ENCODE measurements at regions not wholly inside any gene's neighbourhood (a gene's known extent, or its start where the extent isn't known, plus 50 kb on each side); places are given as distances from the start of the nearest gene placed in this dataset.
"Not testable (repeated sequence)": the region's sequence is repeated elsewhere in the genome, so short reads cannot be mapped to it uniquely, and the experiment has no call there.

- H3K36me3 ChIP-seq (replicated peaks in 1 of 2; ENCODE audit: control insufficient read depth in 2 of 2, insufficient read depth in 2 of 2, low read length in 2 of 2); H3K27me3 ChIP-seq (ENCODE audit: control insufficient read depth in 3 of 3, insufficient read depth in 3 of 3, low read depth in 1 of 3, low read length in 3 of 3); H2BK120ac ChIP-seq (ENCODE audit: low read depth, low read length); H3K4me2 ChIP-seq (ENCODE audit: insufficient read depth, low read length, poor library complexity, severe bottlenecking); H3K9ac ChIP-seq (ENCODE audit: low read depth, low read length, poor library complexity); H3K23ac ChIP-seq (ENCODE audit: low read depth, low read length, poor library complexity); H2BK5ac ChIP-seq (ENCODE audit: low read length); DNase-seq (ENCODE audit: low spot score); H3K79me1 ChIP-seq (ENCODE audit: low read depth, low read length); H3K4me1 ChIP-seq (ENCODE audit: control insufficient read depth in 2 of 2, insufficient read depth in 1 of 2, low read depth in 1 of 2, low read length in 2 of 2); H2AK5ac ChIP-seq (ENCODE audit: low read depth, low read length); H4K8ac ChIP-seq (ENCODE audit: low read depth, low read length); H3K14ac ChIP-seq (ENCODE audit: low read length); H2AFZ ChIP-seq (ENCODE audit: low read length); H3K9me3 ChIP-seq (replicated peaks in 1 of 2; ENCODE audit: control insufficient read depth in 2 of 2, insufficient read depth in 1 of 2, low read depth in 1 of 2, low read length in 2 of 2); H4K91ac ChIP-seq (ENCODE audit: low read depth, low read length, poor library complexity); H2BK15ac ChIP-seq (ENCODE audit: low read length); H3K4me3 ChIP-seq (ENCODE audit: low read length in 2 of 2); H3K4ac ChIP-seq (ENCODE audit: low read length); H3K18ac ChIP-seq (ENCODE audit: low read length); H2BK12ac ChIP-seq (ENCODE audit: low read length); H3K27ac ChIP-seq (replicated peaks; ENCODE audit: low read length): not testable (repeated sequence)
- WGBS, 2 donors (ENCODE audit: extremely low coverage in 2 of 2, insufficient read length in 2 of 2, insufficient replicate concordance in 1 of 2) = no CpG with 5 or more reads among the region's 24 CpGs
These were observed 3967.6 kb upstream of the TPTE start for GRCh38 chr21:6553505-6554376.

GRCh38 chr21:6554377-6554864 is 3967.0 kb upstream of the TPTE start:
- H2AK5ac ChIP-seq (ENCODE audit: low read depth, low read length); H4K91ac ChIP-seq (ENCODE audit: low read depth, low read length, poor library complexity); H2AFZ ChIP-seq (ENCODE audit: low read length); H4K8ac ChIP-seq (ENCODE audit: low read depth, low read length); H3K27ac ChIP-seq (replicated peaks; ENCODE audit: low read length); H2BK120ac ChIP-seq (ENCODE audit: low read depth, low read length); H3K79me1 ChIP-seq (ENCODE audit: low read depth, low read length); H3K4me1 ChIP-seq (ENCODE audit: control insufficient read depth in 2 of 2, insufficient read depth in 1 of 2, low read depth in 1 of 2, low read length in 2 of 2); H3K9me3 ChIP-seq (replicated peaks in 1 of 2; ENCODE audit: control insufficient read depth in 2 of 2, insufficient read depth in 1 of 2, low read depth in 1 of 2, low read length in 2 of 2); H3K9ac ChIP-seq (ENCODE audit: low read depth, low read length, poor library complexity); H3K18ac ChIP-seq (ENCODE audit: low read length); H2BK15ac ChIP-seq (ENCODE audit: low read length); H3K14ac ChIP-seq (ENCODE audit: low read length); H2BK12ac ChIP-seq (ENCODE audit: low read length); DNase-seq (ENCODE audit: low spot score); H3K4ac ChIP-seq (ENCODE audit: low read length); H3K23ac ChIP-seq (ENCODE audit: low read depth, low read length, poor library complexity); H3K36me3 ChIP-seq (replicated peaks in 1 of 2; ENCODE audit: control insufficient read depth in 2 of 2, insufficient read depth in 2 of 2, low read length in 2 of 2); H2BK5ac ChIP-seq (ENCODE audit: low read length); H3K4me3 ChIP-seq (ENCODE audit: low read length in 2 of 2); H3K27me3 ChIP-seq (ENCODE audit: control insufficient read depth in 3 of 3, insufficient read depth in 3 of 3, low read depth in 1 of 3, low read length in 3 of 3); H3K4me2 ChIP-seq (ENCODE audit: insufficient read depth, low read length, poor library complexity, severe bottlenecking): not testable (repeated sequence)
- no CpG with 5 or more reads among the region's 9 CpGs for WGBS, 2 donors (ENCODE audit: extremely low coverage in 2 of 2, insufficient read length in 2 of 2, insufficient replicate concordance in 1 of 2)

- H3K4ac ChIP-seq (ENCODE audit: low read length); H3K27ac ChIP-seq (replicated peaks; ENCODE audit: low read length); H3K23ac ChIP-seq (ENCODE audit: low read depth, low read length, poor library complexity); H3K79me1 ChIP-seq (ENCODE audit: low read depth, low read length); H3K18ac ChIP-seq (ENCODE audit: low read length); H3K36me3 ChIP-seq (replicated peaks in 1 of 2; ENCODE audit: control insufficient read depth in 2 of 2, insufficient read depth in 2 of 2, low read length in 2 of 2); H3K4me3 ChIP-seq (ENCODE audit: low read length in 2 of 2); H2BK5ac ChIP-seq (ENCODE audit: low read length); H3K9me3 ChIP-seq (replicated peaks in 1 of 2; ENCODE audit: control insufficient read depth in 2 of 2, insufficient read depth in 1 of 2, low read depth in 1 of 2, low read length in 2 of 2); H2AK5ac ChIP-seq (ENCODE audit: low read depth, low read length); H2BK15ac ChIP-seq (ENCODE audit: low read length); H3K4me1 ChIP-seq (ENCODE audit: control insufficient read depth in 2 of 2, insufficient read depth in 1 of 2, low read depth in 1 of 2, low read length in 2 of 2); H4K91ac ChIP-seq (ENCODE audit: low read depth, low read length, poor library complexity); H3K14ac ChIP-seq (ENCODE audit: low read length); H4K8ac ChIP-seq (ENCODE audit: low read depth, low read length); H2BK12ac ChIP-seq (ENCODE audit: low read length); H2BK120ac ChIP-seq (ENCODE audit: low read depth, low read length); H2AFZ ChIP-seq (ENCODE audit: low read length); H3K27me3 ChIP-seq (ENCODE audit: control insufficient read depth in 3 of 3, insufficient read depth in 3 of 3, low read depth in 1 of 3, low read length in 3 of 3); H3K4me2 ChIP-seq (ENCODE audit: insufficient read depth, low read length, poor library complexity, severe bottlenecking); DNase-seq (ENCODE audit: low spot score); H3K9ac ChIP-seq (ENCODE audit: low read depth, low read length, poor library complexity): not testable (repeated sequence)
- WGBS, 2 donors (ENCODE audit: extremely low coverage in 2 of 2, insufficient read length in 2 of 2, insufficient replicate concordance in 1 of 2) = no CpG with 5 or more reads among the region's 3 CpGs
These were observed 3964.9 kb upstream of the TPTE start for GRCh38 chr21:6556516-6556915.

GRCh38 chr21:6557415-6557814 is 3964.0 kb upstream of the TPTE start:
- H3K14ac ChIP-seq (ENCODE audit: low read length); H3K36me3 ChIP-seq (replicated peaks in 1 of 2; ENCODE audit: control insufficient read depth in 2 of 2, insufficient read depth in 2 of 2, low read length in 2 of 2); H4K8ac ChIP-seq (ENCODE audit: low read depth, low read length); H2BK12ac ChIP-seq (ENCODE audit: low read length); H3K4me3 ChIP-seq (ENCODE audit: low read length in 2 of 2); H2AFZ ChIP-seq (ENCODE audit: low read length); H3K23ac ChIP-seq (ENCODE audit: low read depth, low read length, poor library complexity); H2BK15ac ChIP-seq (ENCODE audit: low read length); H3K27ac ChIP-seq (replicated peaks; ENCODE audit: low read length); H3K9ac ChIP-seq (ENCODE audit: low read depth, low read length, poor library complexity); H3K9me3 ChIP-seq (replicated peaks in 1 of 2; ENCODE audit: control insufficient read depth in 2 of 2, insufficient read depth in 1 of 2, low read depth in 1 of 2, low read length in 2 of 2); H4K91ac ChIP-seq (ENCODE audit: low read depth, low read length, poor library complexity); H3K79me1 ChIP-seq (ENCODE audit: low read depth, low read length); H2BK5ac ChIP-seq (ENCODE audit: low read length); H2AK5ac ChIP-seq (ENCODE audit: low read depth, low read length); H3K4me2 ChIP-seq (ENCODE audit: insufficient read depth, low read length, poor library complexity, severe bottlenecking); DNase-seq (ENCODE audit: low spot score); H3K18ac ChIP-seq (ENCODE audit: low read length); H3K4ac ChIP-seq (ENCODE audit: low read length); H3K27me3 ChIP-seq (ENCODE audit: control insufficient read depth in 3 of 3, insufficient read depth in 3 of 3, low read depth in 1 of 3, low read length in 3 of 3); H2BK120ac ChIP-seq (ENCODE audit: low read depth, low read length); H3K4me1 ChIP-seq (ENCODE audit: control insufficient read depth in 2 of 2, insufficient read depth in 1 of 2, low read depth in 1 of 2, low read length in 2 of 2): not testable (repeated sequence)
- WGBS, 2 donors (ENCODE audit: extremely low coverage in 2 of 2, insufficient read length in 2 of 2, insufficient replicate concordance in 1 of 2) = no CpG with 5 or more reads among the region's 14 CpGs
